WTC11 (cell line): ENCODE measurements at regions not wholly inside any gene's neighbourhood (a gene's known extent, or its start where the extent isn't known, plus 50 kb on each side); places are given as distances from the start of the nearest gene placed in this dataset.

Experiments used
- ATAC-seq: fragments of 200-7000 bp; cut with Tn5 transposase; 2 replicates; pipeline ENCODE4 v1.10.0; 2021; ENCODE audit warnings: mild to moderate bottlenecking, moderate library complexity
- CTCF ChIA-PET: fragments of 300-600 bp; sonication (Branson Sonifier 250); formaldehyde crosslinking; loops from one replicate; lab custom pipeline; 2021; ENCODE audit warnings: antibody characterized with exemption; lab: Charles Lee
- POLR2A ChIA-PET: fragments of 350-600 bp; sonication (Branson Sonifier 250); formaldehyde crosslinking; loops from one replicate; lab custom pipeline; 2021; ENCODE audit warnings: antibody characterized with exemption; lab: Charles Lee
- DNase-seq: peaks from one replicate; pipeline ENCODE4 v3.0.0; 2021; ENCODE audit warnings: low spot score
- H3K27ac Mint-ChIP-seq: 2 replicates; pipeline ENCODE4 v1.8.0; 2021; ENCODE audit warnings: mixed read lengths
- H3K27me3 Mint-ChIP-seq: 2 replicates; pipeline ENCODE4 v1.8.0; 2021; ENCODE audit warnings: low read depth, mild to moderate bottlenecking, moderate library complexity, mixed read lengths
- H3K36me3 Mint-ChIP-seq: 2 replicates; pipeline ENCODE4 v1.8.0; 2021; ENCODE audit warnings: mixed read lengths
- H3K4me1 Mint-ChIP-seq: 2 replicates; pipeline ENCODE4 v1.8.0; 2022; ENCODE audit warnings: mixed read lengths
- H3K4me3 Mint-ChIP-seq: 2 replicates; pipeline ENCODE4 v1.8.0; 2021; ENCODE audit warnings: mild to moderate bottlenecking, moderate library complexity, mixed read lengths
- H3K9me3 Mint-ChIP-seq: 2 replicates; pipeline ENCODE4 v1.8.0; 2021; ENCODE audit warnings: mixed read lengths
- AFF4 ChIP-seq: sonication (generic); formaldehyde crosslinking; IDR thresholded peaks from 2 replicates; pipeline ENCODE4 v1.8.1; 2023; ENCODE audit warnings: mild to moderate bottlenecking, missing genetic modification reagents, borderline replicate concordance
- ATF1 ChIP-seq: sonication (generic); formaldehyde crosslinking; IDR thresholded peaks from 2 replicates; pipeline ENCODE4 v1.8.1; 2023; ENCODE audit warnings: mild to moderate bottlenecking, moderate library complexity, missing genetic modification reagents
- ATF3 ChIP-seq: sonication (generic); formaldehyde crosslinking; conservative IDR thresholded peaks from 2 replicates; pipeline ENCODE4 v1.8.1; 2022; ENCODE audit warnings: mild to moderate bottlenecking, missing genetic modification reagents
- CBFB ChIP-seq: sonication (generic); formaldehyde crosslinking; IDR thresholded peaks from 2 replicates; pipeline ENCODE4 v1.8.1; 2022; ENCODE audit warnings: mild to moderate bottlenecking, low read depth, missing genetic modification reagents
- E2F5 ChIP-seq: sonication (generic); formaldehyde crosslinking; IDR thresholded peaks from 2 replicates; pipeline ENCODE4 v1.8.1; 2022; ENCODE audit warnings: mild to moderate bottlenecking, moderate library complexity, missing genetic modification reagents
- ELF4 ChIP-seq: sonication (generic); formaldehyde crosslinking; IDR thresholded peaks from 2 replicates; pipeline ENCODE4 v1.8.1; 2022; ENCODE audit warnings: low read depth, mild to moderate bottlenecking, moderate library complexity, missing genetic modification reagents
- GRHL2 ChIP-seq: fragments of 250-450 bp; sonication (Bioruptor Pico); IDR thresholded peaks from 2 replicates; pipeline ENCODE4 v1.8.0; 2022; ENCODE audit warnings: mild to moderate bottlenecking, moderate library complexity; ENCODE audit not compliant: insufficient replicate concordance, severe bottlenecking
- IRF2 ChIP-seq: sonication (generic); formaldehyde crosslinking; IDR thresholded peaks from 2 replicates; pipeline ENCODE4 v1.8.0; 2022; ENCODE audit warnings: low read depth, missing genetic modification reagents, borderline replicate concordance
- MXD4 ChIP-seq: fragments of 250-450 bp; sonication (Bioruptor Pico); IDR thresholded peaks from 2 replicates; pipeline ENCODE4 v1.8.0; 2021; ENCODE audit warnings: mild to moderate bottlenecking, moderate library complexity, borderline replicate concordance
- NR1H2 ChIP-seq: sonication (generic); formaldehyde crosslinking; IDR thresholded peaks from 2 replicates; pipeline ENCODE4 v1.9.0; 2021; ENCODE audit warnings: mild to moderate bottlenecking, moderate library complexity, missing genetic modification reagents
- PRRX2 ChIP-seq: fragments of 250-450 bp; sonication (Bioruptor Pico); IDR thresholded peaks from 2 replicates; pipeline ENCODE4 v1.8.0; 2021; ENCODE audit warnings: mild to moderate bottlenecking
- TP53 ChIP-seq: sonication (generic); formaldehyde crosslinking; IDR thresholded peaks from 2 replicates; pipeline ENCODE4 v1.8.1; 2023; ENCODE audit warnings: mild to moderate bottlenecking, missing genetic modification reagents
- ZMAT4 ChIP-seq: fragments of 250-450 bp; sonication (Bioruptor Pico); IDR thresholded peaks from 2 replicates; pipeline ENCODE4 v1.9.0; 2021; ENCODE audit warnings: mild to moderate bottlenecking
- ZNF425 ChIP-seq: fragments of 250-450 bp; sonication (Bioruptor Pico); conservative IDR thresholded peaks from 2 replicates; pipeline ENCODE4 v1.9.0; 2021; ENCODE audit warnings: mild to moderate bottlenecking
- ZNF532 ChIP-seq: fragments of 250-450 bp; sonication (Bioruptor Pico); IDR thresholded peaks from 2 replicates; pipeline ENCODE4 v1.9.0; 2021; ENCODE audit warnings: mild to moderate bottlenecking, borderline replicate concordance
- ZNF671 ChIP-seq: fragments of 250-450 bp; sonication (Bioruptor Pico); IDR thresholded peaks from 2 replicates; pipeline ENCODE4 v1.8.0; 2021; ENCODE audit warnings: mild to moderate bottlenecking
- TF ChIP-seq, protein P1 (sequence below): sonication (generic); formaldehyde crosslinking; IDR thresholded peaks from 2 replicates; pipeline ENCODE4 v1.8.0; 2022; ENCODE audit warnings: missing genetic modification reagents
- TF ChIP-seq, protein P2 (sequence below): sonication (generic); formaldehyde crosslinking; IDR thresholded peaks from 2 replicates; pipeline ENCODE4 v1.8.0; 2022; ENCODE audit warnings: mild to moderate bottlenecking, missing genetic modification reagents

DNA sequence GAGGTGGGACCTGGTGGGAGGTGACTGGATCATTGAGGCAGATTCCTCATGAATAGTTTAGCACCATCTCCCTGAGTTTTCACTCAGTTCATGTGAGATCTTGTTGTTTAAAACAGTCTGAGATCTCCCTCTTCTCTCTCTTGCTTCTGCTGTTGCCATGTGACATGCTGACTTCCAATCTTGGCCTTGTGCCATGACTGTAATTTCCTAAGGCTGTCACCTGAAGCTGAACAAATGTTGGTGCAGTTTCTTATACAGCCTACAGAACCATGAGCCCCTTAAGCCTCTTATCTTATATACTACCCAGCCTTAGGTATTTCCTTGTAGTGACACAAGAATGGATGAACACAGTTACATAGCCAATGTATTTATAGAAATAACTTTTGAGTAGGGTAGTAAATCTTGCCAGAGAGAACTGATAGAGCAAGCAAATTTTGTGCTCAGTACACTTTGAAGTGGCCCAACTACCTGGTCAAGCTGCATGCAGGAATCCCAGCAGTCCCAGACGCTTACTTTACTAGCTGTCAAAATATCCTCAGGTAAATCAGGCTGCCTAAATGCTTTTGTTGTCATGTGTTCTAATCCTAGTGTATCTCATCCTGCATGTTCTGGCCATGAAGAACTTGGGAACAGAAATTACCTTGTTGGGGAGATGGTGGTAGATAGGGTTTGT lies 445.6 kb upstream of the MIS18BP1 start (continued):
- no peak for TF ChIP-seq ZNF532
- no peak for TF ChIP-seq ZNF425
- TF ChIP-seq NR1H2 (CRISPR knock-in tag), result no peak
- TF ChIP-seq, all 79 proteins: peak for 0

DNA sequence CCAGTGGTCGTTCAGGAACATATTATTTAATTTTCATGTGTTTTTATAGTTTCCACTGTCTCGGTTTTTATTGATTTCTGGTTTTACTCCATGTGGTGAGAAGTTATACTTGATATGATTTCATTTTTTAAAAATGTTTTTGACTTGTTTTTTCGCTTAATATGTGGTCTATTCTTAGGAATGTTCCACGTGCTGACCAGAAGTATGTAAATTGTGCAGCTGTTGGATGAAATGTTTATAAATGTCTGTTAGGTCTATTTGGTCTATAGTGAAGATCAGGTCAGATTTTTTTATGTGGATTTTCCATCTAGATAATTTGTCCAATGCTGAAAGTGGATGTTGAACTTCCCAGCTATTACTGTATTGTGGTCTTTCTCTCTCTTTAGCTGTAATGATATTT lies 433.8 kb upstream of the MIS18BP1 start:
- H3K9me3 Mint-ChIP-seq, result peaks cover 85% of the 10 kb centered on the region
- H3K27ac Mint-ChIP-seq, result no peak overlapping the region
- DNase-seq (no peak), ATAC-seq (no peak)
- H3K27me3 Mint-ChIP-seq, result no peaks in the 10 kb centered on the region
- CTCF ChIA-PET, result no interaction called here
- H3K36me3 Mint-ChIP-seq, result peaks cover 17% of the 10 kb centered on the region
- no peak overlapping the region for H3K4me3 Mint-ChIP-seq
- no peaks in the 10 kb centered on the region for H3K4me1 Mint-ChIP-seq
- POLR2A ChIA-PET, result no interaction called here
- TF ChIP-seq AFF4 (CRISPR knock-in tag) (no peak), ATF3 (CRISPR knock-in tag) (no peak), PRRX2 (CRISPR knock-in tag) (no peak), ZMAT4 (CRISPR knock-in tag) (no peak), IRF2 (CRISPR knock-in tag) (no peak), CBFB (CRISPR knock-in tag) (no peak), ZNF671 (CRISPR knock-in tag) (no peak), GRHL2 (no peak), TP53 (CRISPR knock-in tag) (no peak), E2F5 (CRISPR knock-in tag) (no peak), ATF1 (CRISPR knock-in tag) (no peak), ELF4 (CRISPR knock-in tag) (no peak), MXD4 (CRISPR knock-in tag) (no peak)
- TF ChIP-seq, protein P1, sequence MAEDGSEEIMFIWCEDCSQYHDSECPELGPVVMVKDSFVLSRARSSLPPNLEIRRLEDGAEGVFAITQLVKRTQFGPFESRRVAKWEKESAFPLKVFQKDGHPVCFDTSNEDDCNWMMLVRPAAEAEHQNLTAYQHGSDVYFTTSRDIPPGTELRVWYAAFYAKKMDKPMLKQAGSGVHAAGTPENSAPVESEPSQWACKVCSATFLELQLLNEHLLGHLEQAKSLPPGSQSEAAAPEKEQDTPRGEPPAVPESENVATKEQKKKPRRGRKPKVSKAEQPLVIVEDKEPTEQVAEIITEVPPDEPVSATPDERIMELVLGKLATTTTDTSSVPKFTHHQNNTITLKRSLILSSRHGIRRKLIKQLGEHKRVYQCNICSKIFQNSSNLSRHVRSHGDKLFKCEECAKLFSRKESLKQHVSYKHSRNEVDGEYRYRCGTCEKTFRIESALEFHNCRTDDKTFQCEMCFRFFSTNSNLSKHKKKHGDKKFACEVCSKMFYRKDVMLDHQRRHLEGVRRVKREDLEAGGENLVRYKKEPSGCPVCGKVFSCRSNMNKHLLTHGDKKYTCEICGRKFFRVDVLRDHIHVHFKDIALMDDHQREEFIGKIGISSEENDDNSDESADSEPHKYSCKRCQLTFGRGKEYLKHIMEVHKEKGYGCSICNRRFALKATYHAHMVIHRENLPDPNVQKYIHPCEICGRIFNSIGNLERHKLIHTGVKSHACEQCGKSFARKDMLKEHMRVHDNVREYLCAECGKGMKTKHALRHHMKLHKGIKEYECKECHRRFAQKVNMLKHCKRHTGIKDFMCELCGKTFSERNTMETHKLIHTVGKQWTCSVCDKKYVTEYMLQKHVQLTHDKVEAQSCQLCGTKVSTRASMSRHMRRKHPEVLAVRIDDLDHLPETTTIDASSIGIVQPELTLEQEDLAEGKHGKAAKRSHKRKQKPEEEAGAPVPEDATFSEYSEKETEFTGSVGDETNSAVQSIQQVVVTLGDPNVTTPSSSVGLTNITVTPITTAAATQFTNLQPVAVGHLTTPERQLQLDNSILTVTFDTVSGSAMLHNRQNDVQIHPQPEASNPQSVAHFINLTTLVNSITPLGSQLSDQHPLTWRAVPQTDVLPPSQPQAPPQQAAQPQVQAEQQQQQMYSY (CRISPR knock-in tag), result no peak
- TF ChIP-seq, protein P2, sequence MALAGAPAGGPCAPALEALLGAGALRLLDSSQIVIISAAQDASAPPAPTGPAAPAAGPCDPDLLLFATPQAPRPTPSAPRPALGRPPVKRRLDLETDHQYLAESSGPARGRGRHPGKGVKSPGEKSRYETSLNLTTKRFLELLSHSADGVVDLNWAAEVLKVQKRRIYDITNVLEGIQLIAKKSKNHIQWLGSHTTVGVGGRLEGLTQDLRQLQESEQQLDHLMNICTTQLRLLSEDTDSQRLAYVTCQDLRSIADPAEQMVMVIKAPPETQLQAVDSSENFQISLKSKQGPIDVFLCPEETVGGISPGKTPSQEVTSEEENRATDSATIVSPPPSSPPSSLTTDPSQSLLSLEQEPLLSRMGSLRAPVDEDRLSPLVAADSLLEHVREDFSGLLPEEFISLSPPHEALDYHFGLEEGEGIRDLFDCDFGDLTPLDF, result no peak
